Renal cortical epithelial cell (primary cell): ENCODE measurements at regions not wholly inside any gene's neighbourhood (a gene's known extent, or its start where the extent isn't known, plus 50 kb on each side); places are given as distances from the start of the nearest gene placed in this dataset.

ENCODE experiments used
- DNase-seq: peaks from one replicate; pipeline ENCODE4 v3.0.0-alpha.2; 2011; ENCODE audit warnings: low read depth

DNA sequence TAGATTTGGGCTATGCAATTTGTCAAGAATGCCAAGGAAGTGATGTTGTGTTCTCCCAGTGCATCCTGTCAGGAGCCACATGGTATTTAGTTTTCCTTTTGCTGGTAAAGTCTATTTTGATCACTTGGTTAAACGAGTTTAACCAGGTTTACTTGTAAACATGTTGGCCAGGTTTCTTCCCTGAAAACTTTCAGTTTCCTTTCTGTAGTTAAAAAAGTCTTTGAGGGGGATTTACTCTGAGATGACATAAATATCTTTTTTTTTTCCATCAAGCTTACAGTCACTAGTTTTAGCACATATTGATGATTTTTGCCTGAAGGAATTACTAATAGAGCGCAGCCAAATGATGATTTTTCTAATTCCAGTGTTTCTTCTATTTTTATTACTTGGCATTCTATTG, 320.5 kb downstream of the PHF14 start:
- no peak for DNase-seq

DNA sequence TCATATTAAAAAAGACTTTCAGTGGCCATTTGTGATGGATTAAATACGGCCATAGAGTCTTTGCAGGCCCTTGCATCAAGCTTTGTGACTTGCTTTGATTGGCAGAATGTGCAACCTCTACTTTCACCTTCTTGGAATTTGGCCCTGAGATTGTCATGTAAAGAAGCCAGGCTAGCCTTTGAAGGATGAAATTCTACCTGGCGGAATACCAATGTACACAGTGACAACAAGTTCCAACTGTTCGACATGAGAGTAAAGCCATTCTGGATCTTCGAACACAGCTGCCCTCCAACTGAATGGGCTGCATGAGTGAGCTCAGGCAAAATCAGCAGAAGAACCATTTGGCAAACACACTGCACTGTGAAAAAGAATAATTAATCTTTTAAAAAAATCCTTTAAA, 321.3 kb downstream of the PHF14 start:
- DNase-seq: no peak

DNA sequence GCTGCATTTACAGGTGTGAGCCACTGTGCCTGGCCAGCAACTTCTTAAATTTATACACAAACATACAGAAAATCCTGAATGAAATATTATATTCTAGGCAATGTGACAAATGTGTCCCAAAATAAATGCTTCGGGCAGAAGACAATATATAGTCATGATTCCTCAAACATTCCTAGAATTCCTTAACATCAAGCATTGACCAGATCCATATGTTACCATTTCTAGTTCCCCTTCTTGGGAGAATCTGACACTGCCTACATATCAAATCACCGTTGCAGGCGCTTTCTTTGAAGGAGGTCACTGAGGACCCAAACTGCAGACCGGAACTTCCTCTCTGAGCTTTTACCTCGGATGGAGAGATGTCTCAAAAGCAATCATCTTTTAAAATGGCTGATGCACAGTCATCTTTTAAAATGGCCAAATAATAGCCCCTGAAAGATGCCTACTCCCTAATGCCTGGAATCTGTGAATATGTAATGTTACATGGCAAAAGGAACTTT, 323.5 kb downstream of the PHF14 start:
- no peak for DNase-seq

DNA sequence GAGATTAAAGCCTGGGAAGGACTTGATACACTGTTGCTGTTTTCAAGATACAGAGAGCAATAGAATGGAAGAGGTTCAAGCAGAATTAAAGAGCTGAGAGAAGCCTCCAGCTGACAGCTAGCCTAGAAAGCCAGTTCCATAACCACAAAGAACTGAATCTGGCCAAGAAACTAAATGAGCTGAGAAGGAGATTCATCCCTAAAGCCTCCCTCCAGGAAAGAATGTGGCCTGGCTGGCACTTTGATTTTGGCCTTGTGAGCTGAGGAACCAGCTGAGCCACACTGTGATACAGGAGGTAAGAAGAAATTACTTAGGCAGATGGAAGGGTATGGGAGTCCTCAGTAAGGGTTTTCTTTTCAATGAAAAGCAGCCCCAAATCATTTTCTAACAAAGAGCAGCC, 324.1 kb downstream of the PHF14 start:
- no peak for DNase-seq

DNA sequence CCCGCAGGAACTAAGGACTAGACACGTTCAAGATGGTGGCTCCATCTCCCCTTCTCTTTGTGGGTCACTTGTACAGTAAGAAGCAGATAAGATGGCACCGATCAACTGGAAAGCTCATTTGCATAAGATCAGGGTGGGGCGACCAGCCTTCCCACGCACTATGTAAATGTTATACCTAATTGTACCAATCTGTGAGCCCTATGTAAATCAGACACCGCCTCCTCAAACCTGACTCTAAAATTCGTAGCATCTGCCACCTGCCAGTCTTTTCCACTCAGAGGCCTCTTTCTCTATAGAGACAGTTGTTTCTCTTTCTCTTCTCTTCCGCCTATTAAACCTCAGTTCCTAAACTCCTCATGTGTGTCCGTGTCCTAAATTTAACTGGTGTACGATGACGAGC, 324.5 kb downstream of the PHF14 start:
- DNase-seq: no peak

DNA sequence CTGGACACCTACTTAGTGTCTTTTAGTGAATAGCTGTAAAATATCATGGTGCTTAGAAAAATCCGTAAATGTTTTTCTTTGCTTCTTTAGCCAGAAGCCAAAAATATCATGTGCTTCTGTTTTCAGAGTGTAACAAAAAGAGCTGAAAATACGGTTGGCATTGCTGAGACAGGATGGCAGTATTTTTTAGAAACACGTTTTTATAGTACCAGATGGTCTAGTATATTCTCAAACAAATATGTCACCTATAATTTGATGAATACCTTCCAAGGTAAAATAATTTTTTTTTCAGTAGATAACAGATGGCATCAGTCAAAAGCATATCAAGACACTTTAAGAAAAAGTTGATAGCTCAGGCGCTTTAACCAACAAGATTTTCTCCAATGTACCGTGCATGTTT, 326.6 kb downstream of the PHF14 start:
- no peak for DNase-seq

DNA sequence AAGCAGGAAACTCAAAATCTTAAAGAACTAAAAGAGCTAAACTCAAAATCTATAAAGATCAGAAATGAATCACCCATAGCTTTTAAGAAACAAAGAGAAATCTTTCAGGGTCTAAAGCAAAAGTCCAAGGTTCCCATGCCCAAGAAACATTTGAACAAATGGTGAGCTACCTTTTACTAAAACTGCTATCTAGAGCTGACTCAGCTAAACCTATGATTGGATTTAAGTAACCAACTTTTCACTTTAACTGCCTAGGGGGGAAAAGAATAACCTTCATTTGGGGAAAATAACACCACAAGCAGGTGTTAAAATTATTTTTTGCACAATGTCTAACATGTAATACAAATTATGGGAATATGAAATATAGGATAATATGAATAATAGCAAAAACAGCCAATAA, 328.4 kb downstream of the PHF14 start:
- DNase-seq: no peak

DNA sequence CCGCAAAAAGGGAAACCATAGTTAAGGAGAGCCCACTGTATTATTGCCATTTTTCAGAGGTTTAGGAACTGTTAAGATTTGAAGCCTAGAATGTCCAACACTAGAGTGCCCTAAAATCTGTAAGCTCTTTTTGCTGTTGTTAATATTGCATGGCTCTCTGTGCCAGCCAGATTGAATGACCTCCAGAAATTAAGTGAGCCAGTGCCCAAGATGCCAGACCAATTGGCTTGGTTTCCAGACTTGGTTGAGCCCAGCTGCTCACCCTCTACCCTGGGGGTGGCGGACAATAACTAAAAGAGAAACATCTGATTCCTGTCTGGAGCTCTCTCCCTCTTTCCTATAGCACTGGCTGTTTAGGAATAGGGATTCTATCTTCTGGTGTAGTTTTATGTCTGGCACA, 340.1 kb downstream of the PHF14 start:
- no peak for DNase-seq

DNA sequence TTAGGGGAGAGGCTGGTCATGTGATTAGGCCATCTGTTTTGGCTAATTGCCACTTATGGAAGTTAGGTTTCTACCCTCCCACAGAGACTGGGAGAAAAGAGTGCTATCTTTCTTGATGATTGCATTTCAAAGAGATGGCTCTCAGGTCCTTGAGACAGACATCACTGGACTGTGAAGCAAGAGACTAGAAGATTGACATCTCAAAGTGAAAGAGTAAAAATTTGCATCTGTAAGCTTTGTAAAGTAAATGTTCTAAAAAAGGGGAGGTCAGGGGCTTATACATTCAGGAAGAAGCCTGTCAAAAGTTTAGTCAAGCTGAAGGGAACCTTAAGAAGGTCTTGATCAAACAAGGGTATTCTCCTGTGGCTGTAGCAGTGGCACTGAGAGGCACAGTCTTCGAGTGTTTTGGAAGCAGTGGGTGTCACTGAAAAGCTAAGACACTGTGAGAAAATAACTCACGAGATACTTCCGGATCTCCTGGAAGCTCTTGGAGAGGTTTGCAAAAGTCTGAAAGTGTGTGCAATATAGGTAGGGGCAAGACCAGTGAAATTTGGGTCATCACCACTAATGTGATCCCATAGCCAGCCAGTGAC, 342.1 kb downstream of the PHF14 start:
- no peak for DNase-seq

DNA sequence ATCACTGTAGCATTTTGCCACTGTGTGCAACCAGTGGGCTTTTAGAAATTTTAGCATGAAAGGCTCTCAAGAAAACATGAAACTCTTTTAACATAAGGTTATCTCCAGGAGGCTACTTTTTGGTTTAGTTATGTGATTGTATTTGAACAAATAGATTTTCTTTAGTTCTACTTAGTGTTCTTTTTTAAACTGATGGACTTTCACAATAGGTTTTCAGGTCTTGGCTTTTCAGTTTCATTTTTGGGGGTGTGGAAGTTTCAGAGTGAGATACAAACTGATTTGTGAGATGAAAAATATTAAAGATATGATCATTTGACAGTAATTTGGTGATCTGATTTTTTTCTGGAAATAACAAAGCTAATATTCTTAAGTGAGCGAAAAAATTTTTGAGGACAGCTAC, 344.1 kb downstream of the PHF14 start:
- no peak for DNase-seq

DNA sequence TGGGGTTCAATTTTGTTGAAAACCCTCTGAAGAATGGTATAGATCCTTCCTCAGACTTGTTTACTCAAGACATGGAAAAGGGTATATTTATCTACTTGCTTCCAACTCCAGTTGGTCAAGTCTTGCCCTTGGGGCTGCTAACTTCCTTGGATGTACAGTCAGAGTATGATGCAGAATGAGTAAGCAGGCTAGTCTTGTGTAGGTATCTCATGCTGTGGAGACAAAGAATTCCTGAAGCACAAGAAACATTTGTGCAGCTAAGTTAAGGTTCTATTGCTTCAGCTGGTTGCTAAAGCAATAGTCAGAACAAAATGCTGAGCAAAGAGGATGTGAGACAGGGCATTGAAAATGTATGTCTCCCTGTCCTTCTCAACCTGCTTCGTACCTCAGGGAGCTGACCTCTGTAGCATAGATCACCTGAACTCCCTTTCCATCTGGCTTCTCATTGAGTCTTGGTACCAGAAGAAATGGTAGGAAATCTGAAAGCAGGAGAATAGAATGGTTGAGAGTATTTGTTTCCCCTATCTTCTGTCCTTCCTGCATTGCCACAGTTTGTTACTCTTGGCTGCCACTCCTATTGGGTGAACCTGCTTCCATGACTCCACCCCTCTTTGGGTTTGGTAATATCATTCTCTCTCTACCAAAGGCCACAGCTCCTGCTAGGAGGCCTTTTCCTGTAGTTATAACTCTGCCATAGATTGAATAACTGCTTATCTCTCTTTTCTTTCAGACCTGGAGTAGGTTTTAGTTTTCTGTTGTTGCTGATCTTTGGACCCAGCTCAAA, 346.0 kb downstream of the PHF14 start:
- peak; percentile 28 for DNase-seq
